ENCODE measurements at regions not wholly inside any gene's neighbourhood (a gene's known extent, or its start where the extent isn't known, plus 50 kb on each side); places are given as distances from the start of the nearest gene placed in this dataset.
"Not testable (repeated sequence)": the region's sequence is repeated elsewhere in the genome, so short reads cannot be mapped to it uniquely, and the experiment has no call there.

DNA sequence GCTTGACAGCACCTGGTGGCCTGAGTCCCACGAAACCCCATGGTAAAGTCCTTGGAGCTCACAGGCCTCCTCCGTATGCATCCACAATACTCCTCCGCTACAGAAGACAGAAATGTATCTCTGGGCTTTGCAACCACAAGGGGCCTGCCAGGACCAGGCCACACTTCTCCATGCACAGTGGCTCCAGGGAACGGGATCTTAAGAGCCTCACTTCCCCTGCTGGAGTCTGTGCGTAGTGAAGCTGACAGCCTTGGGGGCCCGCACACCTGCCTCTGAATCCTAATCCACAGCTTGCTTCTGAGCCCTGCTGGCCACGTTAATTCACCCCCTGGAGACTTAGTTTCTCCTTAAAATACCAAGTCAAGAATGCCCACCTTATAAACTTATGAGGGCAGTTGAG lies 125.7 kb downstream of the COPRS start:
- WGBS, 2 donors: 73 to 87% methylated on average over 7 of the region's 7 CpGs
- TF ChIP-seq, protein P1, sequence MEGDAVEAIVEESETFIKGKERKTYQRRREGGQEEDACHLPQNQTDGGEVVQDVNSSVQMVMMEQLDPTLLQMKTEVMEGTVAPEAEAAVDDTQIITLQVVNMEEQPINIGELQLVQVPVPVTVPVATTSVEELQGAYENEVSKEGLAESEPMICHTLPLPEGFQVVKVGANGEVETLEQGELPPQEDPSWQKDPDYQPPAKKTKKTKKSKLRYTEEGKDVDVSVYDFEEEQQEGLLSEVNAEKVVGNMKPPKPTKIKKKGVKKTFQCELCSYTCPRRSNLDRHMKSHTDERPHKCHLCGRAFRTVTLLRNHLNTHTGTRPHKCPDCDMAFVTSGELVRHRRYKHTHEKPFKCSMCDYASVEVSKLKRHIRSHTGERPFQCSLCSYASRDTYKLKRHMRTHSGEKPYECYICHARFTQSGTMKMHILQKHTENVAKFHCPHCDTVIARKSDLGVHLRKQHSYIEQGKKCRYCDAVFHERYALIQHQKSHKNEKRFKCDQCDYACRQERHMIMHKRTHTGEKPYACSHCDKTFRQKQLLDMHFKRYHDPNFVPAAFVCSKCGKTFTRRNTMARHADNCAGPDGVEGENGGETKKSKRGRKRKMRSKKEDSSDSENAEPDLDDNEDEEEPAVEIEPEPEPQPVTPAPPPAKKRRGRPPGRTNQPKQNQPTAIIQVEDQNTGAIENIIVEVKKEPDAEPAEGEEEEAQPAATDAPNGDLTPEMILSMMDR (IDR thresholded peaks at IDR 0.05): no peak
- TF ChIP-seq POLR2A (IDR thresholded peaks at IDR 0.05) (no peak), EP300 (IDR thresholded peaks at IDR 0.05) (no peak)
- no peaks in the 10 kb centered on the region for H3K9me3 ChIP-seq

DNA sequence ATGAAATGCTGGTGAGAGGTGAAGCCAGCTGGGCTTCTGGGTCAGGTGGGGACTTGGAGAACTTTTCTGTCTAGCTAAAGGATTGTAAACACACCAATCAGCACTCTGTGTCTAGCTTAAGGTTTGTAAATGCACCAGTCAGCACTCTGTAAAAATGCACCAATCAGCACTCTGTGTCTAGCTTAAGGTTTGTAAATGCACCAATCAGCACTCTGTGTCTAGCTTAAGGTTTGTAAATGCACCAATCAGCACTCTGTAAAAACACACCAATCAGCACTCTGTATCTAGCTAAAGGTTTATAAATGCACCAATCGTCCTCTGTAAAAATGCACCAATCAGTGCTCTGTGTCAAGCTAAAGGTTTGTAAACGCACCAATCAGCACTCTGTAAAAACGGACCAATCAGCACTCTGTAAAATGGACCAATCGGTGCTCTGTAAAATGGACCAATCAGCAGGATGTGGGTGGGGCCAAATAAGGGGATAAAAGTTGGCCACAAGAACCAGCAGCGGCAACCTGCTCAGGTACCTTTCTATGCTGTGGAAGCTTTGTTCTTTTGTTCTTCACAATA lies 127.4 kb downstream of the COPRS start:
- not testable (repeated sequence) for H3K4me1 ChIP-seq; H3K9me3 ChIP-seq; DNase-seq (ENCODE audit: low spot score in 2 of 2); H3K27me3 ChIP-seq; H3K4me3 ChIP-seq; H3K36me3 ChIP-seq; H3K27ac ChIP-seq
- WGBS, 2 donors: 93 to 97% methylated on average over 5 of the region's 5 CpGs

More for the DNA sequence above, 125.7 kb downstream of the COPRS start:
- Histone ChIP-seq H3K4me1 (peaks cover 0 to 2% (median 0%) of the 10 kb centered on the region in 4 donors), H3K27me3 (no peaks in the 10 kb centered on the region), H3K4me3 (no peak overlapping the region), H3K27ac (no peak overlapping the region), H3K36me3 (no peaks in the 10 kb centered on the region)
- DNase-seq (ENCODE audit: low spot score in 2 of 2): no peak

DNA sequence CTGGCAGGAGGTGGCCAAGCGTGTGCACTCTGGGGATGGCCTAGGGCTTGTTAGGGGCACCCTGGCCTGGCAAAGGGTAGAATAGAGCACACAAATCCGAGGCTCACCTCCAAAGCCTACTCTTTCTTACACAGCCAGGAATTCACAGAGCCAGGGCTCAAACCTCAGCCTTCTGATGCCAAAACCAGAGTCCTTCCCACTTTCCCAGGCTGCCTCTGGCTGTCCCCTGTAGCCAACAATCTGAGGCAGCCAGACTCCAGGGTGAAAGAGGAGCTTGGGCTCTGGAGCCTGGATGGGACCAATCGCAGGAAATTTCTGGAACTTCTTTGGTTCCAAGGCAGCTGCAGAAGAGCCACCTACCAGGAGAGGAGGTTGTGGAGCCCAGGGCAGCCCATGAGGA lies 127.9 kb downstream of the COPRS start:
- no peak for DNase-seq (ENCODE audit: low spot score in 2 of 2)
- Histone ChIP-seq H3K36me3 (no peaks in the 10 kb centered on the region), H3K9me3 (no peaks in the 10 kb centered on the region), H3K27ac (no peak overlapping the region), H3K4me3 (no peak overlapping the region), H3K27me3 (no peaks in the 10 kb centered on the region), H3K4me1 (no peaks in the 10 kb centered on the region)
- TF ChIP-seq, protein P1 (IDR thresholded peaks at IDR 0.05): no peak
- TF ChIP-seq POLR2A (IDR thresholded peaks at IDR 0.05): no peak
- WGBS, 2 donors: 72 to 88% methylated on average over 3 of the region's 3 CpGs

DNA sequence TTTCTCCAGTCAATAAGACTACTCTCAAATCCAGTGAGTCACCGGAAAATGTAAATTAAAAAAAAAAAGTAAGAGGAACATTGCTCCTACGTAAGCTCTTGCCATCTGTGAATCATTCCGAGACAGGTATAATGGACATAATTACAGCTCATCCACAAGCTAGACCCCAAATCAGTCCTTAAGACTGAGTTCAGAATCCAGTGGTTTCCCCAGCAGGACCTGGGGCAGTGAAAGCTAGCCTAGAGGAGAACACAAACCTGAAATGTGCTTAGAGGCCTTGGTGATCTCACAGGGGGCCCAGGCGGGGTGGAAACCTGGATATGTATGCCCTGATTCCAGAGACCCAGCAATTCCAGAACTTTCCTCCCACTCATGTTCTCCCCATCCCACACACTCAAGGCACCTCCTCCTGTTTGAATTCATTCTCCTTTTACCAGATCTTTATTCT lies 132.0 kb downstream of the COPRS start:
- H3K27ac ChIP-seq: no peak overlapping the region
- H3K4me3 ChIP-seq: no peak overlapping the region
- no peaks in the 10 kb centered on the region for H3K27me3 ChIP-seq
- WGBS, 2 donors: 80 to 86% methylated on average over 4 of the region's 4 CpGs
- TF ChIP-seq EP300 (IDR thresholded peaks at IDR 0.05) (no peak), POLR2A (IDR thresholded peaks at IDR 0.05) (no peak)
- TF ChIP-seq, protein P1 (IDR thresholded peaks at IDR 0.05): no peak
- DNase-seq (ENCODE audit: low spot score in 2 of 2): no peak
- no peaks in the 10 kb centered on the region for H3K4me1 ChIP-seq
- no peaks in the 10 kb centered on the region for H3K36me3 ChIP-seq
- no peaks in the 10 kb centered on the region for H3K9me3 ChIP-seq

DNA sequence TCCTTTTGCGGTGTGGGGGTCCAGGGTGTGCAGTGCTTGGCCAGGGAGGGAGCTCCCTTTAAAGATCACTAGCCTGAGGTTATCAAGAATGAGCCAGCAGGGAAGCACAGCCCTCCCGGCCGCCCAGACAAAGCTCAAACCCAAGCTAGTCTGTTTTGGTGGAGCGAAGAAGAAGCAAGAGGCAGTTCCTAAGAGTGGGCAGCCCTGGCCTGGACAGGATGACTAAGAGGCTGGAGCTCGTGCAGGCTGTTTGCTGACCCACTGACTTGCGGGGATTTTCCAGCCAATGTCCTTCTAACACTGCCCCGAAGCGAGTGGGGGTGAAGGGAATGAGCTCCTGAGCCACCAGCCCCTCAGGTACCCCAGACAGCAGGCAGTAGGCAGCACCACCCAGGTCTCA lies 134.4 kb downstream of the COPRS start:
- no peaks in the 10 kb centered on the region for H3K4me1 ChIP-seq
- DNase-seq (ENCODE audit: low spot score in 2 of 2): no peak
- no peaks in the 10 kb centered on the region for H3K27me3 ChIP-seq
- 66 to 85% methylated on average over 8 of the region's 8 CpGs for WGBS, 2 donors
- H3K36me3 ChIP-seq: no peaks in the 10 kb centered on the region
- no peak overlapping the region for H3K4me3 ChIP-seq
- no peak overlapping the region for H3K27ac ChIP-seq
- TF ChIP-seq POLR2A (IDR thresholded peaks at IDR 0.05): no peak
- no peak for TF ChIP-seq EP300 (IDR thresholded peaks at IDR 0.05)
- TF ChIP-seq, protein P1 (IDR thresholded peaks at IDR 0.05): no peak
- no peaks in the 10 kb centered on the region for H3K9me3 ChIP-seq

DNA sequence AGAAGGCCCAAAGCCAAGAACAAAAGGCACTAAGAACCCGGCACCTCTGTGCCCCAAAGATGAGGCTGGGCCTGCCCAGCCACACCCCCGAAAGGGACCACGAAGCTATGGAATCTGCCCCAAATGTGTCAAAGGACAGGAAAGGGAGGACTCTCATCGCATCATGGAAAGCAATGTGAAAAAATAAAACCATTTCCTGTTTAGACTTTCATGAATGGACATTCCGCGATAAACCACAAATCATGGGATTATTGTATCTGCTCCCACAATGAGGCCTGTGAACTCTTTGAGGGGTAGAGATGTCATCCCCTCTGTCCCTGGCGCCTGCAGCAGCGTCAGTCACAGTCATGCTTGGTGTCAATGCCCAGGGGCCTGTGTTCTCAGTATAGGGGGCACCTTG lies 135.0 kb downstream of the COPRS start:
- TF ChIP-seq, protein P1 (IDR thresholded peaks at IDR 0.05): no peak
- TF ChIP-seq POLR2A (IDR thresholded peaks at IDR 0.05) (no peak), EP300 (IDR thresholded peaks at IDR 0.05) (no peak)
- Histone ChIP-seq H3K27me3 (no peaks in the 10 kb centered on the region), H3K4me3 (no peak overlapping the region), H3K36me3 (no peaks in the 10 kb centered on the region), H3K27ac (no peak overlapping the region), H3K4me1 (no peaks in the 10 kb centered on the region), H3K9me3 (no peaks in the 10 kb centered on the region)
- DNase-seq (ENCODE audit: low spot score in 2 of 2): no peak
- 49 to 50% methylated on average over 8 of the region's 8 CpGs for WGBS, 2 donors
